ENCODE measurements at regions not wholly inside any gene's neighbourhood (a gene's known extent, or its start where the extent isn't known, plus 50 kb on each side); places are given as distances from the start of the nearest gene placed in this dataset.

DNA sequence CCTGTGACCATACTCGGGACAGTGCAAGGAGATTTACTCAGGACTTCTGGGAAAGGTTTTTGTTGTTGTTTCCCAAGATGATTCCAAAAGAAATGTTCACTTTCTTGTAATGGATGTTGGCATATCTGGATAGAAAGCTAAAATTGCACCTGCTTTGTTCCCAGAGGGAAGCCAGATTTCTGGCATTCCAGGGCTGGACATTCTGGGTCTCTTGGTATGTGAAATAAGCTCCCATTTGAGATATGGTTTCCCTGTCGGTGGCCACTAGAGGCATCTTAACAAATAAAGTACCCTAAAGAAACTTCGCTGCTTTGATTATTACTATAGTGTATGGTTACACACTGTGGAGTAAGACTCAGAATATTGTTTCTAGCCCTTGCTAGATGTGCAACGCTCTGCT lies 737.3 kb downstream of the BRINP1 start:
- Histone ChIP-seq H3K36me3 (ENCODE audit: insufficient read depth, low read length) (no peaks in the 10 kb centered on the region), H3K4me2 (ENCODE audit: low read depth, low read length, poor library complexity, severe bottlenecking) (no peak overlapping the region), H3K27me3 (ENCODE audit: insufficient read depth, low read length, poor library complexity, severe bottlenecking) (no peaks in the 10 kb centered on the region), H3K9me2 (replicated peaks; ENCODE audit: low read depth, low read length) (no peaks in the 10 kb centered on the region), H3K4me1 (ENCODE audit: insufficient read depth, low read length, poor library complexity, severe bottlenecking) (no peaks in the 10 kb centered on the region), H4K20me1 (ENCODE audit: insufficient read depth, low read length, poor library complexity, severe bottlenecking) (no peaks in the 10 kb centered on the region), H3K4me3 (ENCODE audit: low read length, poor library complexity, severe bottlenecking) (no peak overlapping the region), H3F3A (ENCODE audit: low read depth) (no peaks in the 10 kb centered on the region), H3K9me3 (ENCODE audit: insufficient read depth, low read depth, low read length) (no peaks in the 10 kb centered on the region), H2AFZ (ENCODE audit: low read length) (no peak overlapping the region), H3K79me2 (ENCODE audit: insufficient read depth, low read length) (no peaks in the 10 kb centered on the region), H3K9ac (ENCODE audit: low read depth, low read length, poor library complexity, severe bottlenecking) (no peak overlapping the region)
- TF ChIP-seq, protein P1, sequence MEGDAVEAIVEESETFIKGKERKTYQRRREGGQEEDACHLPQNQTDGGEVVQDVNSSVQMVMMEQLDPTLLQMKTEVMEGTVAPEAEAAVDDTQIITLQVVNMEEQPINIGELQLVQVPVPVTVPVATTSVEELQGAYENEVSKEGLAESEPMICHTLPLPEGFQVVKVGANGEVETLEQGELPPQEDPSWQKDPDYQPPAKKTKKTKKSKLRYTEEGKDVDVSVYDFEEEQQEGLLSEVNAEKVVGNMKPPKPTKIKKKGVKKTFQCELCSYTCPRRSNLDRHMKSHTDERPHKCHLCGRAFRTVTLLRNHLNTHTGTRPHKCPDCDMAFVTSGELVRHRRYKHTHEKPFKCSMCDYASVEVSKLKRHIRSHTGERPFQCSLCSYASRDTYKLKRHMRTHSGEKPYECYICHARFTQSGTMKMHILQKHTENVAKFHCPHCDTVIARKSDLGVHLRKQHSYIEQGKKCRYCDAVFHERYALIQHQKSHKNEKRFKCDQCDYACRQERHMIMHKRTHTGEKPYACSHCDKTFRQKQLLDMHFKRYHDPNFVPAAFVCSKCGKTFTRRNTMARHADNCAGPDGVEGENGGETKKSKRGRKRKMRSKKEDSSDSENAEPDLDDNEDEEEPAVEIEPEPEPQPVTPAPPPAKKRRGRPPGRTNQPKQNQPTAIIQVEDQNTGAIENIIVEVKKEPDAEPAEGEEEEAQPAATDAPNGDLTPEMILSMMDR (conservative IDR thresholded peaks at IDR 0.05; ENCODE audit: low read length) = no peak
- no peak for TF ChIP-seq EZH2phosphoT487 (IDR thresholded peaks at IDR 0.05; ENCODE audit: borderline replicate concordance)

DNA sequence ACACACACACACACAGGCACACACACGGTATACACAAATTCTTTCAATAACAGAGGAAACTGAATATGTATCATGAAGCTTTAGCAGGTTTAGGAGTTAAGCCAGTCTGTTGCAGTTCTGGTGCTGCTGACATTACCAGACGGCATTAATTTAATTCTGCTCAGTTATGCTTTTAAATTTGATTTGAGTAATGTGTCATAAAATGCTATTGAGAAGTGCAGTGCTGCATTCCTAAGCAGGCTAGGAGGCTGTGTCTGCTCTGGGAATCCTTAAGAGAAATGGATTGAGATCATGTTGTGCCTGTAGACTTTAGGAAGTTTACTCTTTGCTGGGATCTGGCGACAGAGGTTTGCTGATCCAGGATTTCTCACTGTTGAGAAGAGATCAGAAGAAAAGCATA lies 733.8 kb downstream of the BRINP1 start:
- no peaks in the 10 kb centered on the region for H3K9me2 ChIP-seq (replicated peaks; ENCODE audit: low read depth, low read length)
- no peaks in the 10 kb centered on the region for H3K4me1 ChIP-seq (ENCODE audit: insufficient read depth, low read length, poor library complexity, severe bottlenecking)
- H3K27me3 ChIP-seq (ENCODE audit: insufficient read depth, low read length, poor library complexity, severe bottlenecking) = no peaks in the 10 kb centered on the region
- no peak overlapping the region for H3K4me3 ChIP-seq (ENCODE audit: low read length, poor library complexity, severe bottlenecking)
- H3F3A ChIP-seq (ENCODE audit: low read depth) = no peaks in the 10 kb centered on the region
- H3K79me2 ChIP-seq (ENCODE audit: insufficient read depth, low read length) = no peaks in the 10 kb centered on the region
- no peak overlapping the region for H2AFZ ChIP-seq (ENCODE audit: low read length)
- H3K36me3 ChIP-seq (ENCODE audit: insufficient read depth, low read length) = no peaks in the 10 kb centered on the region
- H3K9ac ChIP-seq (ENCODE audit: low read depth, low read length, poor library complexity, severe bottlenecking) = no peak overlapping the region
- H4K20me1 ChIP-seq (ENCODE audit: insufficient read depth, low read length, poor library complexity, severe bottlenecking) = no peaks in the 10 kb centered on the region
- TF ChIP-seq, protein P1 (conservative IDR thresholded peaks at IDR 0.05; ENCODE audit: low read length) = no peak
- no peak for TF ChIP-seq EZH2phosphoT487 (IDR thresholded peaks at IDR 0.05; ENCODE audit: borderline replicate concordance)
- no peak overlapping the region for H3K4me2 ChIP-seq (ENCODE audit: low read depth, low read length, poor library complexity, severe bottlenecking)
- H3K9me3 ChIP-seq (ENCODE audit: insufficient read depth, low read depth, low read length) = no peaks in the 10 kb centered on the region

DNA sequence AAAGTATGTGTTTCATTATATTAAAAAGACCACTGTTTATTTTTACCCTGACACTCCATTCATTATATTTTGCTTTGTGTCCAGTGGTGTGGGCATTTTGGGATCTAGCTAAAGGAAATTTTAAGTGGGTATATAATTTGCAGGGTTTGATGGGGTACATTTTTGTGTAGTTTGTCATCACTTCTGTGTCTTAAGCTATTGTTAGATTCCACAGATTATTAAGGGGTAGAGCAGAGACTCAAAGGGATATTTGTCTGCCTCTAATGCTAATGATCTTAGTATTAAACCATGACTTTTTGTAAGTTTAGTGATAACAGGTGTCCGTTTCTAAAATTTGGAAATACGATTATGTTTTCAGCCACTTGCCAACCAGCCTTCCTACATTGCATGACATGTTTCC lies 731.6 kb downstream of the BRINP1 start:
- H3K4me3 ChIP-seq (ENCODE audit: low read length, poor library complexity, severe bottlenecking) = no peak overlapping the region
- no peaks in the 10 kb centered on the region for H3K4me1 ChIP-seq (ENCODE audit: insufficient read depth, low read length, poor library complexity, severe bottlenecking)
- H3K4me2 ChIP-seq (ENCODE audit: low read depth, low read length, poor library complexity, severe bottlenecking) = no peak overlapping the region
- no peaks in the 10 kb centered on the region for H3K9me3 ChIP-seq (ENCODE audit: insufficient read depth, low read depth, low read length)
- no peaks in the 10 kb centered on the region for H3K27me3 ChIP-seq (ENCODE audit: insufficient read depth, low read length, poor library complexity, severe bottlenecking)
- TF ChIP-seq, protein P1 (conservative IDR thresholded peaks at IDR 0.05; ENCODE audit: low read length) = no peak
- no peak for TF ChIP-seq EZH2phosphoT487 (IDR thresholded peaks at IDR 0.05; ENCODE audit: borderline replicate concordance)
- no peaks in the 10 kb centered on the region for H3F3A ChIP-seq (ENCODE audit: low read depth)
- no peaks in the 10 kb centered on the region for H3K79me2 ChIP-seq (ENCODE audit: insufficient read depth, low read length)
- H3K9ac ChIP-seq (ENCODE audit: low read depth, low read length, poor library complexity, severe bottlenecking) = no peak overlapping the region
- no peaks in the 10 kb centered on the region for H3K9me2 ChIP-seq (replicated peaks; ENCODE audit: low read depth, low read length)
- H2AFZ ChIP-seq (ENCODE audit: low read length) = no peak overlapping the region
- H3K36me3 ChIP-seq (ENCODE audit: insufficient read depth, low read length) = no peaks in the 10 kb centered on the region
- no peaks in the 10 kb centered on the region for H4K20me1 ChIP-seq (ENCODE audit: insufficient read depth, low read length, poor library complexity, severe bottlenecking)
